OCI-LY3 (cell line): ENCODE measurements at regions not wholly inside any gene's neighbourhood (a gene's known extent, or its start where the extent isn't known, plus 50 kb on each side); places are given as distances from the start of the nearest gene placed in this dataset.

Source experiments
- H2AFZ ChIP-seq: fragments of 200-600, 300-600 bp; shearing (Covaris generic); 2 replicates; pipeline ENCODE4 v1.6.0; 2014; ENCODE audit warnings: antibody characterized with exemption, low read depth, low read length
- H3K27ac ChIP-seq: fragments of 200-600, 300-600 bp; sonication (generic); 2 replicates; pipeline ENCODE4 v1.5.1; 2014; ENCODE audit warnings: mild to moderate bottlenecking, low read length, moderate library complexity, mixed read lengths
- H3K27me3 ChIP-seq: fragments of 200-600, 300-600 bp; sonication (generic); 2 replicates; pipeline ENCODE4 v1.6.1; 2014; ENCODE audit warnings: low read depth, low read length, mixed read lengths
- H3K36me3 ChIP-seq: fragments of 200-600, 300-600 bp; sonication (generic); replicated peaks from 2 replicates; pipeline ENCODE3; 2014; ENCODE audit warnings: low read depth, low read length, mixed read lengths
- H3K4me1 ChIP-seq: fragments of 300-600, 200-600 bp; sonication (generic); 2 replicates; pipeline ENCODE4 v1.6.1; 2014; ENCODE audit warnings: low read length, mixed read lengths
- H3K4me2 ChIP-seq: fragments of 200-600, 300-600 bp; sonication (generic); 2 replicates; pipeline ENCODE4 v1.6.1; 2014; ENCODE audit warnings: low read length, mixed read lengths
- H3K4me3 ChIP-seq: fragments of 300-600, 200-600 bp; sonication (generic); 2 replicates; pipeline ENCODE4 v1.5.1; 2014; ENCODE audit warnings: antibody characterized with exemption, mild to moderate bottlenecking, low read length, moderate library complexity
- H3K79me2 ChIP-seq: fragments of 300-600, 200-600 bp; shearing (Covaris generic); 2 replicates; pipeline ENCODE4 v1.6.1; 2014; ENCODE audit warnings: mild to moderate bottlenecking, low read length, mixed read lengths
- H3K9ac ChIP-seq: fragments of 300-600, 200-600 bp; shearing (Covaris generic); 2 replicates; pipeline ENCODE4 v1.6.0; 2014; ENCODE audit warnings: mild to moderate bottlenecking, low read length, moderate library complexity
- H3K9me3 ChIP-seq: fragments of 200-600, 300-600 bp; shearing (Covaris generic); 2 replicates; pipeline ENCODE4 v1.6.1; 2014; ENCODE audit warnings: low read length, mixed read lengths; ENCODE audit not compliant: insufficient read depth
- H4K20me1 ChIP-seq: fragments of 200-600, 300-600 bp; sonication (generic); 2 replicates; pipeline ENCODE4 v1.6.1; 2016; ENCODE audit warnings: low read length, mixed read lengths; ENCODE audit not compliant: insufficient read depth
- CTCF ChIP-seq: fragments of 200-600, 300-600 bp; sonication (generic); IDR thresholded peaks from 2 replicates; pipeline ENCODE4 v1.5.1; 2014; ENCODE audit warnings: antibody characterized with exemption, low read length, low read depth
- EZH2phosphoT487 ChIP-seq: fragments of 200-600 bp; shearing (Covaris generic); IDR thresholded peaks from 2 replicates; pipeline ENCODE4 v1.6.1; 2018; ENCODE audit warnings: antibody characterized with exemption, mixed run types, low read depth

- Histone ChIP-seq H4K20me1 (no peaks in the 10 kb centered on the region), H3K9me3 (no peaks in the 10 kb centered on the region), H3K79me2 (no peaks in the 10 kb centered on the region), H3K27ac (no peak overlapping the region), H3K36me3 (no peaks in the 10 kb centered on the region), H3K4me3 (no peak overlapping the region), H3K4me2 (no peak overlapping the region), H3K9ac (no peak overlapping the region), H2AFZ (no peak overlapping the region), H3K27me3 (no peaks in the 10 kb centered on the region), H3K4me1 (no peaks in the 10 kb centered on the region)
- TF ChIP-seq EZH2phosphoT487 (no peak), CTCF (no peak)
Observed at GRCh38 chr10:108184114-108184513, 1019.6 kb upstream of the SORCS1 start.

GRCh38 chr10:108180878-108181277 is 1016.4 kb upstream of the SORCS1 start:
- Histone ChIP-seq H4K20me1 (no peaks in the 10 kb centered on the region), H3K27ac (no peak overlapping the region), H3K4me3 (no peak overlapping the region), H3K9me3 (no peaks in the 10 kb centered on the region), H2AFZ (no peak overlapping the region), H3K27me3 (no peaks in the 10 kb centered on the region), H3K36me3 (no peaks in the 10 kb centered on the region), H3K4me1 (no peaks in the 10 kb centered on the region), H3K4me2 (no peak overlapping the region), H3K9ac (no peak overlapping the region), H3K79me2 (no peaks in the 10 kb centered on the region)
- no peak for TF ChIP-seq EZH2phosphoT487
- no peak for TF ChIP-seq CTCF

- H3K79me2 ChIP-seq, result no peaks in the 10 kb centered on the region
- H3K9me3 ChIP-seq, result no peaks in the 10 kb centered on the region
- H4K20me1 ChIP-seq, result no peaks in the 10 kb centered on the region
- H2AFZ ChIP-seq, result no peak overlapping the region
- no peak overlapping the region for H3K4me3 ChIP-seq
- H3K36me3 ChIP-seq, result no peaks in the 10 kb centered on the region
- no peak overlapping the region for H3K9ac ChIP-seq
- H3K27ac ChIP-seq, result no peak overlapping the region
- TF ChIP-seq CTCF, result no peak
- peaks cover 3% of the 10 kb centered on the region; the same call in 1 of the 2 replicates for H3K4me1 ChIP-seq
- no peak overlapping the region for H3K4me2 ChIP-seq
- no peaks in the 10 kb centered on the region for H3K27me3 ChIP-seq
Observed at GRCh38 chr10:108169846-108170245, 1005.3 kb upstream of the SORCS1 start.

- Histone ChIP-seq H3K27ac (no peak overlapping the region), H3K9ac (no peak overlapping the region), H3K4me2 (no peak overlapping the region), H3K79me2 (no peaks in the 10 kb centered on the region), H2AFZ (no peak overlapping the region), H4K20me1 (no peaks in the 10 kb centered on the region), H3K27me3 (no peaks in the 10 kb centered on the region), H3K9me3 (no peaks in the 10 kb centered on the region), H3K4me1 (peaks cover 3% of the 10 kb centered on the region; the same call in 1 of the 2 replicates), H3K4me3 (no peak overlapping the region), H3K36me3 (no peaks in the 10 kb centered on the region)
- TF ChIP-seq CTCF (no peak), EZH2phosphoT487 (no peak)
Observed at GRCh38 chr10:108167766-108168165, 1003.3 kb upstream of the SORCS1 start.
